HG03103 (cell line): ENCODE measurements at regions not wholly inside any gene's neighbourhood (a gene's known extent, or its start where the extent isn't known, plus 50 kb on each side); places are given as distances from the start of the nearest gene placed in this dataset.

ENCODE experiments used
- ATAC-seq: cut with Tn5 transposase; IDR thresholded peaks from one replicate; pipeline ENCODE4 v1.9.1; 2021; ENCODE audit warnings: low read depth; ENCODE audit not compliant: unreplicated experiment

GRCh38 chr4:62804075-62804474 lies 1603.9 kb downstream of the ADGRL3 start:
- ATAC-seq: no peak

- no peak for ATAC-seq
Observed at GRCh38 chr4:62797221-62797620, 1597.1 kb downstream of the ADGRL3 start.

GRCh38 chr4:62791386-62791785 lies 1591.3 kb downstream of the ADGRL3 start:
- no peak for ATAC-seq

GRCh38 chr4:62771983-62772557 lies 1571.9 kb downstream of the ADGRL3 start:
- ATAC-seq: no peak

- no peak for ATAC-seq
Observed at GRCh38 chr4:62740296-62740695, 1540.2 kb downstream of the ADGRL3 start.

- no peak for ATAC-seq
Observed at GRCh38 chr4:62717154-62717553, 1517.0 kb downstream of the ADGRL3 start.

- ATAC-seq: no peak
Observed at GRCh38 chr4:62711575-62711974, 1511.4 kb downstream of the ADGRL3 start.

- no peak for ATAC-seq
Observed at GRCh38 chr4:62709618-62710252, 1509.6 kb downstream of the ADGRL3 start.

- ATAC-seq: no peak
Observed at GRCh38 chr4:62706423-62706822, 1506.3 kb downstream of the ADGRL3 start.

- no peak for ATAC-seq
Observed at GRCh38 chr4:62683799-62684566, 1483.9 kb downstream of the ADGRL3 start.

- ATAC-seq: no peak
Observed at GRCh38 chr4:62676962-62677361, 1476.8 kb downstream of the ADGRL3 start.

GRCh38 chr4:62670514-62670913 lies 1470.4 kb downstream of the ADGRL3 start:
- ATAC-seq: no peak

GRCh38 chr4:62661821-62662220 lies 1461.7 kb downstream of the ADGRL3 start:
- ATAC-seq: no peak

- no peak for ATAC-seq
Observed at GRCh38 chr4:62656006-62656405, 1455.9 kb downstream of the ADGRL3 start.

- ATAC-seq: no peak
Observed at GRCh38 chr4:62644372-62644771, 1444.2 kb downstream of the ADGRL3 start.

GRCh38 chr4:62640296-62640695 lies 1440.2 kb downstream of the ADGRL3 start:
- no peak for ATAC-seq

GRCh38 chr4:62627671-62628070 lies 1427.5 kb downstream of the ADGRL3 start:
- no peak for ATAC-seq

GRCh38 chr4:62627141-62627540 lies 1427.0 kb downstream of the ADGRL3 start:
- ATAC-seq: no peak

GRCh38 chr4:62622089-62622488 lies 1422.0 kb downstream of the ADGRL3 start:
- ATAC-seq: no peak

- ATAC-seq: no peak
Observed at GRCh38 chr4:62619971-62620370, 1419.8 kb downstream of the ADGRL3 start.

- ATAC-seq: no peak
Observed at GRCh38 chr4:62618042-62618441, 1417.9 kb downstream of the ADGRL3 start.

GRCh38 chr4:62601737-62602136 lies 1401.6 kb downstream of the ADGRL3 start:
- ATAC-seq: no peak
